ENCODE measurements at regions not wholly inside any gene's neighbourhood (a gene's known extent, or its start where the extent isn't known, plus 50 kb on each side); places are given as distances from the start of the nearest gene placed in this dataset.

DNA sequence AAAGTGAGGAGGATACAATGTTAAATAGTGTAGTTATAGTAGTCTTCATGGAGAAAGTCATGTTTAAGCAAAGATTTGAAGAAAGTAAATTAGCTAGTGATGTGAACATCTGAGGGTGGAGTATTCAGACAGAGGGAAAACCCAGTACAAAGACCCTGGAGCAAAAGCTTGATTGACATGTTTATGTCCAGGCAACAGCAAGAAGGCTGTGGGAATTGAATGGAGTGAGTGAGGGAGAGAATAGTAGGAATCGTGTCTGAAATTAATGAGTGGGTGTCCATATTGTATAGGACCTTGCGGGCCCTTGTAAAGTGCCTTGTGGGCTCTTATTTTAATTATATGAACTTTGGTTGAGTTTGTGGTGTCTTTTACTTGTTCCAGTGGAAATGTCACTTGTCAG, 424.1 kb upstream of the KIRREL3 start:
- H3K4me3 ChIP-seq (ENCODE audit: low read length), result no peak overlapping the region
- TF ChIP-seq, protein P1, sequence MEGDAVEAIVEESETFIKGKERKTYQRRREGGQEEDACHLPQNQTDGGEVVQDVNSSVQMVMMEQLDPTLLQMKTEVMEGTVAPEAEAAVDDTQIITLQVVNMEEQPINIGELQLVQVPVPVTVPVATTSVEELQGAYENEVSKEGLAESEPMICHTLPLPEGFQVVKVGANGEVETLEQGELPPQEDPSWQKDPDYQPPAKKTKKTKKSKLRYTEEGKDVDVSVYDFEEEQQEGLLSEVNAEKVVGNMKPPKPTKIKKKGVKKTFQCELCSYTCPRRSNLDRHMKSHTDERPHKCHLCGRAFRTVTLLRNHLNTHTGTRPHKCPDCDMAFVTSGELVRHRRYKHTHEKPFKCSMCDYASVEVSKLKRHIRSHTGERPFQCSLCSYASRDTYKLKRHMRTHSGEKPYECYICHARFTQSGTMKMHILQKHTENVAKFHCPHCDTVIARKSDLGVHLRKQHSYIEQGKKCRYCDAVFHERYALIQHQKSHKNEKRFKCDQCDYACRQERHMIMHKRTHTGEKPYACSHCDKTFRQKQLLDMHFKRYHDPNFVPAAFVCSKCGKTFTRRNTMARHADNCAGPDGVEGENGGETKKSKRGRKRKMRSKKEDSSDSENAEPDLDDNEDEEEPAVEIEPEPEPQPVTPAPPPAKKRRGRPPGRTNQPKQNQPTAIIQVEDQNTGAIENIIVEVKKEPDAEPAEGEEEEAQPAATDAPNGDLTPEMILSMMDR (conservative IDR thresholded peaks at IDR 0.05; ENCODE audit: low read length), result no peak
- DNase-seq (ENCODE audit: low read depth), result no peak

DNA sequence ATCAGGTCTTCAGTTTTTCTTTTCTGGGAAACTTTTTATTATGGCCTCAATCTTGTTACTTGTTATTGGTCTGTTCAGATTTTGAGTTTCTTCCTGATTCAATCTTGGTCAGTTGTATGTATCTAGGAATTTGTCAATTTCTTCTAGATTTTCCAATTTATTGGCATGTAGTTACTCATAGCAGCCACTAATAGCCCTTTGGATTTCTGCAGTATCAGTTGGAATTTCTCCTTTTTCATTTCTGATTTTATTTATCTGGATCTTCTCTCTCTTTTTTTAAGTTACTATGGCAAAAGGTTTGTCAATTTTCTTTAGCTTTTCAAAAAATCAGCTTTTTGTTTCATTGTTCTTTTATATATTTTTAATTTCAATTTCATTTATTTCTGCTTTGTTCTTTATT, 419.6 kb upstream of the KIRREL3 start:
- TF ChIP-seq, protein P1 (conservative IDR thresholded peaks at IDR 0.05; ENCODE audit: low read length), result no peak
- no peak overlapping the region for H3K4me3 ChIP-seq (ENCODE audit: low read length)
- DNase-seq (ENCODE audit: low read depth), result no peak

DNA sequence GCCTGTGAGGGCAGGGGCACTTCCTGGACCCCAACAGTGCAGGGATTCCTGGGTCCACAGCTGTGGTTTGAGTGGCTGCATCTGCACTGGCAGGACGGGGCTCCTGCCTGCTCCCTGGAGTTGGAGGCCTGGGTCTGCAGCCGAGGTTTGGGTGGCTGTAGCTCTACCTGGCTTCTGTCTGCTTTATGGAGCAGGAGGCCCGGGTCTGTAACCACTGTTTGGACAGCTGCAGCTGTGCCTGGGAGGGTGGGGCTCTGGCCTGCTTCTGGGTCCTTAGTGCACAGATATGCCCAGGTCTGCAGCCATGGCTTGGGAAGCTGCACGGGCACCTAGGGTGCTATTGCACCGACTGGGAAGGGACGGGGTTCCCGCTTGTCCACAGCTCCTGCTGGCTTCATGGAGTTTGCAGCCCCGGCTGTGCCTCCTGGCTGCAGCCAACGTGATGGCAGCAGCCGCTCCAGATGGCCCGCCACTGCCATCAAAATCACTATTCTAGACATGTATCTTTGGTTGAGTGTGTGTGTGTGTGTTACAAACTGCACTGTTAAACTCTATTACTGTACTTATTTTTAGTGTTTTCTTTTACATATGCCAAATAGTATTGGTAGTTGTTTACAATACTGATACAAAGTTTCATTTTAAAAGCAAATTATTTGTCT, 412.3 kb upstream of the KIRREL3 start:
- DNase-seq (ENCODE audit: low read depth), result no peak
- TF ChIP-seq, protein P1 (conservative IDR thresholded peaks at IDR 0.05; ENCODE audit: low read length), result no peak
- H3K4me3 ChIP-seq (ENCODE audit: low read length), result no peak overlapping the region

DNA sequence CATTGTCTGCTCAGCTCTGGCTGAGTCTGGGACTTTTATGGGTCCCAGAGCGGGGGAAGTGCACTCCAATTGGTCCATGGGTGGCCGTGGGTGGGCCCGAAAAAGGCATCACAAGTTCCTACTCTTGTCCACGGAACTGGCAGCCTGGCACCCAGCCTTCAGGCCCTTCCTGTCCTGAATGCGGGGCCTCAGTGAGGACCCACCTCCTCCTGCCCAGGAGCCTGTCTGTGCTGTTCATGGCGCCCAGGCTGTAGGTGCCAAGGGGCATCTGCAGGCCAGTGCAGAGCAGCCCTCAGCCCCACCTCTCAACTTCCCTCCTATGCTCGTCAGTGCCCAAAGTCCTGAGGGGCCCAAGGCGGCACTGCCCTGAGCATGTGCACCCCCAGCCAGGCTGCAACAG, 411.7 kb upstream of the KIRREL3 start:
- H3K4me3 ChIP-seq (ENCODE audit: low read length), result no peak overlapping the region
- TF ChIP-seq, protein P1 (conservative IDR thresholded peaks at IDR 0.05; ENCODE audit: low read length), result no peak
- DNase-seq (ENCODE audit: low read depth), result no peak

DNA sequence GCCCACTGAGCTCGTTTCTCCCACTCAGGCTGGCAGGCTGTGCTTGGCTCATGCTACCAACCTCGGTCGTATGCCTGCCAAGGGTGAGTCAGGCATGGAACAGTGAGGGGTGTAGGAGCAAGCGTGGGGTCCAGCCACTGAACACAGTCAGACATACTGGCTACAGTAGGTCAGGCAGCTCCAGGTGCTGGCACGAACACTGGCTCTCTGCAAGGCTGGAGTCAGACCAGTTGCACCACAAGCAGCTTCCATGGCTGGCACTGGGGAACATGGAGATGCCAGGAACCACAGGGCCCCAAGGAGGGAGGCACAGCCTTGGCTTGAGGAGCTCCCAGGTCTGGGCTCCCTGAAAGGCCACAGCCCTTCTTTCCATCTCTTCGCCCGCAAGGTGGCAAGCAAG, 410.7 kb upstream of the KIRREL3 start:
- no peak for DNase-seq (ENCODE audit: low read depth)
- no peak overlapping the region for H3K4me3 ChIP-seq (ENCODE audit: low read length)
- TF ChIP-seq, protein P1 (conservative IDR thresholded peaks at IDR 0.05; ENCODE audit: low read length), result no peak

DNA sequence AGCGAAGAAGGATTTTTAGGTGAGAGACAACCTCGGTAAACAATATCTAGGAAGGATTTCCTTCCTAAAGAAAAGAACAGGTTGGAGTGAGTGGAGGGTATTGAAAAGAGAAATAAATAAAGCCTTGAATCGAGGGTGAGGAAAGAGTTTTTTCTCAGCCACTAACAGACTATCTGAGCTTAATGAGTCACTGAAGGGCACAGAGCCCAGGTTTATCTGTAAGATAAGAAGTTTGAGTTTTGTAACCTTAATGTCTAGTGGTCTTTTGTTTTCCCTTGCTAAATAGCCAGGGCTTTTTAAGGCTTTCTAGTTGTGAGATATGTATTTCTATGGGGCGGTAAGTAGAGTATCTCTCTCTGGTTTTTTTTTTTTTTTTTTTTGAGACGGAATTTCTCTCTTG, 394.5 kb upstream of the KIRREL3 start:
- DNase-seq (ENCODE audit: low read depth), result no peak
- TF ChIP-seq, protein P1 (conservative IDR thresholded peaks at IDR 0.05; ENCODE audit: low read length), result no peak
- no peak overlapping the region for H3K4me3 ChIP-seq (ENCODE audit: low read length)

DNA sequence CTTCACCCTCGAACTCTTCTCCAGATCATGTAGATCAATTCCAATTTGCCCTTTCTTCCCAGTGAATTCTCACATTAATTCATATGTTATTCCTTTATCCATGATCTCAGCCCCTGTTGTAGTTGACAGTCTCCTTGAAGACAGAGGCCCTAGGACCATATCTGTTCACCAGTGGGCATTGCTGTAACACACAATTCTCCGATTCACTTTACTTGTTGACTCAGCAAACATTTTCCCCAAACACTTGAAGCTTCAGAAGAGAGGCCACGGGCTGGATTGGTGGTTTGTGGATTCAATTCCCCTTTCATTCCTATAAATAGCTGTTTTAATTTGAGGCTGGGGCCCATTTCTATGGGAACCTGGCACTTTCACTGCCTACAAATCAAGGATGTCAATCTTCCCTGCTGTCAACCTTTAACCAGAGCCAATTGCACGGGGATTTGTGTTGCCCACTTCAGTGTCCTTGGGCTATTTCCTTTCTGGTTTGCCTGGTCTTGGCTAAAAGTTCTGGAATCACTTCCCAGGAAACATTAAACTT, 393.0 kb upstream of the KIRREL3 start:
- TF ChIP-seq, protein P1 (conservative IDR thresholded peaks at IDR 0.05; ENCODE audit: low read length), result no peak
- no peak for DNase-seq (ENCODE audit: low read depth)
- no peak overlapping the region for H3K4me3 ChIP-seq (ENCODE audit: low read length)
